GM23338 (cell line): ENCODE measurements at regions not wholly inside any gene's neighbourhood (a gene's known extent, or its start where the extent isn't known, plus 50 kb on each side); places are given as distances from the start of the nearest gene placed in this dataset.

Experiments used
- ATAC-seq: fragments of 200-7000 bp; cut with Tn5 transposase; 3 replicates; pipeline ENCODE4 v1.9.1; 2020
- DNase-seq: peaks from one replicate; pipeline ENCODE4 v3.0.0-alpha.2; 2015; ENCODE audit warnings: low spot score
- H2AFZ ChIP-seq: fragments of 200-600 bp; sonication (generic); 2 replicates; pipeline ENCODE4 v1.8.0; 2016; ENCODE audit warnings: antibody characterized with exemption, mild to moderate bottlenecking, moderate library complexity
- H3F3A ChIP-seq: fragments of 200-600 bp; sonication (generic); replicated peaks from 2 replicates; pipeline ENCODE4 v1.8.0; 2017; ENCODE audit warnings: antibody characterized with exemption, mixed run types, low read depth
- H3K27ac ChIP-seq: fragments of 200-600 bp; sonication (generic); 2 replicates; pipeline ENCODE4 v1.6.1; 2016; ENCODE audit warnings: low read depth
- H3K27me3 ChIP-seq: fragments of 200-600 bp; sonication (generic); 2 replicates; pipeline ENCODE4 v1.8.0; 2016; ENCODE audit warnings: mild to moderate bottlenecking, mixed run types, moderate library complexity; ENCODE audit not compliant: insufficient read depth
- H3K36me3 ChIP-seq: fragments of 200-600 bp; sonication (generic); 2 replicates; pipeline ENCODE4 v1.8.0; 2016; ENCODE audit warnings: mild to moderate bottlenecking; ENCODE audit not compliant: insufficient read depth
- H3K4me1 ChIP-seq: fragments of 200-600 bp; sonication (generic); 2 replicates; pipeline ENCODE4 v1.8.0; 2016; ENCODE audit warnings: mild to moderate bottlenecking, moderate library complexity; ENCODE audit not compliant: insufficient read depth
- H3K4me2 ChIP-seq: fragments of 200-600 bp; sonication (generic); 2 replicates; pipeline ENCODE4 v1.7.1; 2017; ENCODE audit warnings: mixed run types
- H3K4me3 ChIP-seq: fragments of 200-600 bp; sonication (generic); 2 replicates; pipeline ENCODE4 v1.6.1; 2016; ENCODE audit warnings: mixed run types
- H3K79me2 ChIP-seq: fragments of 200-600 bp; sonication (generic); replicated peaks from 2 replicates; pipeline ENCODE4 v1.8.0; 2017; ENCODE audit warnings: mild to moderate bottlenecking; ENCODE audit not compliant: insufficient read depth
- H3K9me2 ChIP-seq: fragments of 200-600 bp; sonication (generic); 2 replicates; pipeline ENCODE4 v1.8.0; 2017; ENCODE audit not compliant: insufficient read depth
- H4K20me1 ChIP-seq: fragments of 200-600 bp; sonication (generic); replicated peaks from 2 replicates; pipeline ENCODE4 v1.8.0; 2017; ENCODE audit warnings: mild to moderate bottlenecking; ENCODE audit not compliant: insufficient read depth
- H3K27ac Mint-ChIP-seq: 2 replicates; pipeline ENCODE4 v1.8.0; 2020; ENCODE audit warnings: inconsistent platforms, mild to moderate bottlenecking, moderate library complexity, mixed read lengths
- H3K27me3 Mint-ChIP-seq: 3 replicates; pipeline ENCODE4 v1.8.0; 2022; ENCODE audit warnings: low read depth, mild to moderate bottlenecking, moderate library complexity, mixed read lengths, inconsistent platforms; ENCODE audit not compliant: insufficient read depth, poor library complexity
- H3K36me3 Mint-ChIP-seq: 3 replicates; pipeline ENCODE4 v1.8.0; 2021; ENCODE audit warnings: low read depth, mild to moderate bottlenecking, inconsistent platforms, moderate library complexity, mixed read lengths
- H3K4me1 Mint-ChIP-seq: 3 replicates; pipeline ENCODE4 v1.8.0; 2020; ENCODE audit warnings: mild to moderate bottlenecking, inconsistent platforms, mixed read lengths
- H3K4me3 Mint-ChIP-seq: 3 replicates; pipeline ENCODE4 v1.8.0; 2021; ENCODE audit warnings: moderate library complexity, mild to moderate bottlenecking, inconsistent platforms, mixed read lengths
- H3K9me3 Mint-ChIP-seq: 3 replicates; pipeline ENCODE4 v1.8.0; 2020; ENCODE audit warnings: moderate library complexity, mild to moderate bottlenecking, inconsistent platforms, mixed read lengths
- CREB1 ChIP-seq: fragments of 250-450 bp; sonication (Bioruptor Pico); IDR thresholded peaks from 2 replicates; pipeline ENCODE4 v1.5.0; 2020; ENCODE audit warnings: low read depth, mild to moderate bottlenecking, moderate library complexity
- CTCF ChIP-seq, 2 experiments: fragments of 200-600 bp in 1 of 2; sonication (generic) in 1 of 2; conservative IDR thresholded peaks; 2 replicates each; pipeline versions ENCODE4 v1.5.1 to v1.6.1; 2016 to 2017; ENCODE audit warnings: antibody characterized with exemption in 2 of 2, low read depth in 2 of 2, mild to moderate bottlenecking in 2 of 2, moderate library complexity in 1 of 2
- ETS1 ChIP-seq: IDR thresholded peaks from 2 replicates; pipeline ENCODE4 v1.6.1; 2016; ENCODE audit warnings: antibody characterized with exemption
- EZH2 ChIP-seq: fragments of 200-600 bp; sonication (generic); IDR thresholded peaks from one replicate; pipeline ENCODE4 v1.8.0; 2017; ENCODE audit warnings: antibody characterized with exemption, mild to moderate bottlenecking, low read depth; ENCODE audit not compliant: unreplicated experiment
- EZH2phosphoT487 ChIP-seq: fragments of 200-600 bp; sonication (generic); IDR thresholded peaks from one replicate; pipeline ENCODE4 v1.8.1; 2018; ENCODE audit warnings: antibody characterized with exemption; ENCODE audit not compliant: unreplicated experiment
- JUNB ChIP-seq: IDR thresholded peaks from one replicate; pipeline ENCODE4 v1.6.1; 2016; ENCODE audit warnings: antibody characterized with exemption; ENCODE audit not compliant: unreplicated experiment
- POLR2AphosphoS5 ChIP-seq: IDR thresholded peaks from 2 replicates; pipeline ENCODE4 v1.6.1; 2016; ENCODE audit warnings: antibody characterized with exemption, low read depth
- REST ChIP-seq: IDR thresholded peaks from one replicate; pipeline ENCODE4 v1.6.1; 2018; ENCODE audit warnings: antibody characterized with exemption; ENCODE audit not compliant: unreplicated experiment
- STAT1 ChIP-seq: IDR thresholded peaks from one replicate; pipeline ENCODE4 v1.6.1; 2016; ENCODE audit warnings: antibody characterized with exemption; ENCODE audit not compliant: unreplicated experiment
- ZNF114 ChIP-seq: fragments of 250-450 bp; sonication (Bioruptor Pico); IDR thresholded peaks from 2 replicates; pipeline ENCODE4 v1.5.0; 2020; ENCODE audit warnings: mild to moderate bottlenecking, moderate library complexity
- ZNF331 ChIP-seq: fragments of 250-450 bp; sonication (Bioruptor Pico); IDR thresholded peaks from 2 replicates; pipeline ENCODE4 v1.5.0; 2020; ENCODE audit warnings: low read depth, mild to moderate bottlenecking, moderate library complexity
- ZNF462 ChIP-seq: fragments of 250-450 bp; sonication (Bioruptor Pico); IDR thresholded peaks from 2 replicates; pipeline ENCODE4 v1.5.0; 2020; ENCODE audit warnings: mild to moderate bottlenecking, moderate library complexity

- Histone ChIP-seq H3K36me3 (no peaks in the 10 kb centered on the region), H3K79me2 (no peaks in the 10 kb centered on the region), H3K27ac (0 out of 2 replicates have a peak overlapping the region, but pooled peaks have one; percentile 22), H3K4me3 (no peak overlapping the region), H3F3A (no peaks in the 10 kb centered on the region), H2AFZ (no peak overlapping the region), H3K27me3 (no peaks in the 10 kb centered on the region), H3K4me2 (no peak overlapping the region), H3K4me1 (no peaks in the 10 kb centered on the region; the same call in none of the 2 replicates), H3K9me2 (0 out of 2 replicates have a peak, but pooled peaks cover 15% of the 10 kb centered on the region), H4K20me1 (no peaks in the 10 kb centered on the region)
- ATAC-seq, result peak; percentile 69
- DNase-seq, result no peak
- Mint-ChIP-seq H3K36me3 (peaks cover 27% of the 10 kb centered on the region), H3K4me1 (peaks cover 15% of the 10 kb centered on the region), H3K27ac (no peak overlapping the region), H3K9me3 (peaks cover 24% of the 10 kb centered on the region), H3K27me3 (peaks cover 4% of the 10 kb centered on the region), H3K4me3 (no peak overlapping the region)
- no peak for TF ChIP-seq CREB1 (CRISPR knock-in tag)
- TF ChIP-seq CTCF (conservative IDR thresholded peaks at IDR 0.05; ENCODE audit: low read depth in 2 of 2), result no peak
- no peak for TF ChIP-seq REST
- TF ChIP-seq STAT1, result no peak
- no peak for TF ChIP-seq ZNF331 (CRISPR knock-in tag)
- no peak for TF ChIP-seq EZH2phosphoT487
- TF ChIP-seq EZH2, result no peak
- TF ChIP-seq ZNF114 (CRISPR knock-in tag), result no peak
- TF ChIP-seq ETS1, result no peak
- TF ChIP-seq ZNF462 (CRISPR knock-in tag), result no peak
- no peak for TF ChIP-seq JUNB
- TF ChIP-seq POLR2AphosphoS5, result no peak
Observed at GRCh38 chr2:62349788-62350187, 153.9 kb downstream of the B3GNT2 start.
